Stimulated activated CD8-positive, alpha-beta memory T cell treated with anti-CD3 and anti-CD28 coated beads, Interleukin-7, amount 100 ng/mL, for 48 hours (primary cell): ENCODE measurements at regions not wholly inside any gene's neighbourhood (a gene's known extent, or its start where the extent isn't known, plus 50 kb on each side); places are given as distances from the start of the nearest gene placed in this dataset.

ENCODE experiments used
- DNase-seq, 2 donors: peaks; one replicate each; pipeline ENCODE4 v3.0.0-alpha.2; 2020; ENCODE audit warnings: low read depth in 1 of 2; ENCODE audit errors: extremely low read depth in 1 of 2

DNA sequence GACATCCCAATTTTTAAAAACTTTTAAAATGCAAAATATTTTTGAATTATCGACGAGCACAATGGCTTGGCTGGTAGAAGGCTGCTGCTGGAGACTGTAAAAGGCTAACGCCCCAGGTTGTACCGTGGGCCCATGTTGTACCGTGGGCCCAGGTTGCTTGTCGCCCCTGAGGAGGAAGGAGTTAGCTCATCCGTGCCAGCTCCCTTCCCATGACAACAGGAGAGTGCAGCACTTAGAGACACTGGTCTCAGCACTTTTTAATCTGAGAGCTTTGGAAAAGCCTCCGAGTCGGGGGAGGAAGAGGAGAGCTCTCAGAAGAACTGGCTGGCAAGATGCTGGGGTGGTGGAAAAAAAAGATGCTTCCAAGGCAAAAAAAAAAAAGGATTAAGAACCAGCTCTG is 50.3 kb upstream of the CACNA1A start:
- DNase-seq, result no peak
